Epithelial cell of proximal tubule (primary cell): ENCODE measurements at regions not wholly inside any gene's neighbourhood (a gene's known extent, or its start where the extent isn't known, plus 50 kb on each side); places are given as distances from the start of the nearest gene placed in this dataset.

Source experiments
- DNase-seq: peaks from one replicate; pipeline ENCODE4 v3.0.0-alpha.2; 2011; ENCODE audit warnings: low read depth
- H3K4me3 ChIP-seq: 2 replicates; pipeline ENCODE4 v1.5.1; 2011; ENCODE audit warnings: low read depth, mild to moderate bottlenecking, low read length
- CTCF ChIP-seq: conservative IDR thresholded peaks from 2 replicates; pipeline ENCODE4 v1.5.1; 2012; ENCODE audit warnings: low read depth, mild to moderate bottlenecking, low read length

- no peak overlapping the region for H3K4me3 ChIP-seq
- no peak for DNase-seq
Observed at GRCh38 chr3:5638550-5638949, 451.0 kb downstream of the EDEM1 start.

GRCh38 chr3:5644773-5645670 is 457.5 kb downstream of the EDEM1 start:
- TF ChIP-seq CTCF: no peak
- no peak overlapping the region for H3K4me3 ChIP-seq
- DNase-seq: no peak

More at GRCh38 chr3:5638550-5638949, 451.0 kb downstream of the EDEM1 start:
- no peak for TF ChIP-seq CTCF

- H3K4me3 ChIP-seq: no peak overlapping the region
- TF ChIP-seq CTCF: no peak
- no peak for DNase-seq
Observed at GRCh38 chr3:5645692-5646410, 458.3 kb downstream of the EDEM1 start.

- no peak overlapping the region for H3K4me3 ChIP-seq
- TF ChIP-seq CTCF: no peak
- no peak for DNase-seq
Observed at GRCh38 chr3:5650303-5650702, 462.8 kb downstream of the EDEM1 start.

- no peak overlapping the region for H3K4me3 ChIP-seq
- no peak for TF ChIP-seq CTCF
- no peak for DNase-seq
Observed at GRCh38 chr3:5651351-5651750, 463.8 kb downstream of the EDEM1 start.

GRCh38 chr3:5653426-5654143 is 466.1 kb downstream of the EDEM1 start:
- no peak for TF ChIP-seq CTCF
- H3K4me3 ChIP-seq: no peak overlapping the region
- DNase-seq: no peak
